Kidney epithelial cell (primary cell): ENCODE measurements at regions not wholly inside any gene's neighbourhood (a gene's known extent, or its start where the extent isn't known, plus 50 kb on each side); places are given as distances from the start of the nearest gene placed in this dataset.

Experiments used
- DNase-seq: peaks from one replicate; pipeline ENCODE4 v3.0.0-alpha.2; 2010; ENCODE audit warnings: low read depth
- H3K27me3 ChIP-seq: 2 replicates; pipeline ENCODE4 v1.6.0; 2011; ENCODE audit warnings: low read length; ENCODE audit not compliant: control insufficient read depth, insufficient read depth
- H3K36me3 ChIP-seq: 2 replicates; pipeline ENCODE4 v1.5.1; 2011; ENCODE audit warnings: low read length; ENCODE audit not compliant: control insufficient read depth, insufficient read depth
- H3K4me3 ChIP-seq: 2 replicates; pipeline ENCODE4 v1.5.1; 2011; ENCODE audit warnings: low read depth, mild to moderate bottlenecking, control low read depth, low read length
- CTCF ChIP-seq: IDR thresholded peaks from 2 replicates; pipeline ENCODE4 v1.5.1; 2011; ENCODE audit warnings: mild to moderate bottlenecking, moderate library complexity, low read length, control low read depth, inconsistent platforms; ENCODE audit not compliant: insufficient read depth, poor library complexity, severe bottlenecking

DNA sequence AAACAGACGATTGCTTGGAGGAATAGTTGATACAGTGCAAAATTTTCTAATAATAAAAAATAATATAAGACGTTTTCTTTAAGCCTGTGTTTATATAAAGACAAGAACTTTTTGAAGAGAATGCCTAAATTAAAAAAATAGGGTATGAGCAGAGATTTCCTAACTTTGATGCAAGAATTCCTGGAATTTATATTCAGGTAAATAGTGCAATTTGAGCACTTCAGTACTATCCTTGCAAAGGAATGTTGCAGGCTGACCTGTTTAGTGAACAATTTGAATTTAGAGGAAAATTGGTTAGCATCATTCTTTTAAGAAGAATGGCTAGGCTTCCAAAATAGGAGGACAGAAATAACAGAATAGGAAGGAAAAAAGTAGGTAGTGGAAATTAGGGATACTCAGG is 1172.3 kb downstream of the HACE1 start:
- no peak for TF ChIP-seq CTCF
- no peaks in the 10 kb centered on the region for H3K36me3 ChIP-seq
- H3K27me3 ChIP-seq, result no peaks in the 10 kb centered on the region
- no peak for DNase-seq
- H3K4me3 ChIP-seq, result no peak overlapping the region

- DNase-seq, result no peak
- Histone ChIP-seq H3K27me3 (no peaks in the 10 kb centered on the region), H3K36me3 (no peaks in the 10 kb centered on the region), H3K4me3 (no peak overlapping the region)
- no peak for TF ChIP-seq CTCF
Observed at GRCh38 chr6:103680116-103680515, 1179.6 kb downstream of the HACE1 start.

DNA sequence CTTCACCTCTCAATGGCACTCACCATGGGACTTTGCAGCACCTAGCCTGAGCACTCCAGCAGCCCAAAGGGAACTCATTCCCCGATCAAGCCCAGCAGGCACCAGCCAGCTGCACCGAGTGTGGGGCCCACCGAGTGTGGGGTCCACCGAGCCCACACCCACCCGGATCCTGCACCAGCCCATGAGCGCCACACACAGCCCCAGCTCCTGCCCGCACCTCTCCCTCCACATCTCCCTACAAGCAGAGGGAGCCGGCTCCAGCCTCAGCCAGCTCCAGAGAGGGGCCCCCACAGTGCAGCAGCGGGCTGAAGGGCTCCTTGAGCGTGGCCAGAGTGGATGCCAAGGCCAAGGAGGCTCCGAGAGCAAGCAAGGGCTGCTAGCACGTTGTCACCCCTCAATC is 1182.4 kb downstream of the HACE1 start:
- TF ChIP-seq CTCF, result no peak
- Histone ChIP-seq H3K4me3 (no peak overlapping the region), H3K36me3 (no peaks in the 10 kb centered on the region), H3K27me3 (no peaks in the 10 kb centered on the region)
- DNase-seq, result no peak

GRCh38 chr6:103675807-103676406 is 1183.8 kb downstream of the HACE1 start:
- H3K36me3 ChIP-seq, result no peaks in the 10 kb centered on the region
- no peak for TF ChIP-seq CTCF
- H3K4me3 ChIP-seq, result no peak overlapping the region
- DNase-seq, result no peak
- no peaks in the 10 kb centered on the region for H3K27me3 ChIP-seq

- H3K27me3 ChIP-seq, result no peaks in the 10 kb centered on the region
- no peak overlapping the region for H3K4me3 ChIP-seq
- no peak for DNase-seq
- TF ChIP-seq CTCF, result no peak
- H3K36me3 ChIP-seq, result no peaks in the 10 kb centered on the region
Observed at GRCh38 chr6:103674790-103675189, 1184.9 kb downstream of the HACE1 start.

DNA sequence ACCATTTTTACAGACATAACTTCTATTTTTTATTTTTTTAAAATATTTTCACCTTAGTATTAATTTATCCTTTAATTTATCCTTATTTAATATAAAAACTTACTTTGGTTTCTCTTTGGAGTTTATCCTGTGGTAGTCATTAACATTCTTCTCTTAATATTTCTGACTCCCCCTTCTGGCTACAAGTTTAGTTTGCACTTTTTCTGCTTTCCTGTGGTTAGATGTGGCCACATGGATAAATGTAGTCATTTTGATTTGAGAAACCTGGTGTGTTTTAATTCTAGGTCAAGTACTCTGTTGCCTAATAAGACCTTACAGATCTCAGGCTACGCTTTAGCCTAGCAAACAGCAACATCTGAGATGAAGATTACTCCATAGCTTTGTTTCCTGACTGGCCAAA is 1187.5 kb downstream of the HACE1 start:
- H3K4me3 ChIP-seq, result no peak overlapping the region
- H3K27me3 ChIP-seq, result no peaks in the 10 kb centered on the region
- DNase-seq, result no peak
- TF ChIP-seq CTCF, result peak; percentile 33
- no peaks in the 10 kb centered on the region for H3K36me3 ChIP-seq
